Epithelial cell of proximal tubule (primary cell): ENCODE measurements at regions not wholly inside any gene's neighbourhood (a gene's known extent, or its start where the extent isn't known, plus 50 kb on each side); places are given as distances from the start of the nearest gene placed in this dataset.

Experiments
- DNase-seq: peaks from one replicate; pipeline ENCODE4 v3.0.0-alpha.2; 2011; ENCODE audit warnings: low read depth
- H3K4me3 ChIP-seq: 2 replicates; pipeline ENCODE4 v1.5.1; 2011; ENCODE audit warnings: low read depth, mild to moderate bottlenecking, low read length
- TF ChIP-seq, protein P1 (sequence below): conservative IDR thresholded peaks from 2 replicates; pipeline ENCODE4 v1.5.1; 2012; ENCODE audit warnings: low read depth, mild to moderate bottlenecking, low read length

DNA sequence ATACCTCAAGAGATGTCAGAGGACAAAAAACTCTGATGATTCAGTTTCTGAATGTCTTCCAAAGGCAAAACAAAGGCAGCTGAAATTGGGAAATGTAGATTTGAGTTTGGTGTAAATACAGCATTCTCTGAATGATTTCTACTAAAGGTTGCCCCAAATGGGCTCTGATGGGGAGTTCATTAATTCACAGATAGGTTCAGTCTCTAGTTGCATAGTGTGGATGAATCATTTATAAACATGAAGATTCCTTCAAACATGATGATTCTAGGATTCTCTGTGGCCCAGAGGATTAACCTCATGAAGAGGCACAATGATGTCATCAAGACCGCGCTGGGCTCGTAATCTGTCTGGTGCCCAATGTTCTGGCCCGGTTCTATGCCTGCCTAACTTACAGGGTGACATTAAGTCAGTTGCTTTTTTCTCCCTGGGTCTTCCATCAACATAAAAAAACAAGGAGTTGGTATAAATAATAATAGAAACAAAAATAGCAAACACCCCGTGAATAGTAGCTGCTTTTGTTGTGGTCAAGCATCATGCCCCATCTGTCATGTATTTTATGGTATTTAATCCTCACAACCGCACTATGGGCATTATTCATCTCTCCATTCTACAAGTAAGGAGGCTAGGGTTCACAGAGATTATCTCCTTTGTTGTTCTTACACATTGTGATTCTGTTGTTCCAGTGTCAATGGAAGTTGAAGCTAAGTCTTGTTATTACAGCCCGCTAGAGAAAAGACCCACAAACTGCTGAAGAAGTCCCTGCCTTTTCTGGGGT lies 509.6 kb upstream of the USP24 start:
- H3K4me3 ChIP-seq, result no peak overlapping the region
- TF ChIP-seq, protein P1, sequence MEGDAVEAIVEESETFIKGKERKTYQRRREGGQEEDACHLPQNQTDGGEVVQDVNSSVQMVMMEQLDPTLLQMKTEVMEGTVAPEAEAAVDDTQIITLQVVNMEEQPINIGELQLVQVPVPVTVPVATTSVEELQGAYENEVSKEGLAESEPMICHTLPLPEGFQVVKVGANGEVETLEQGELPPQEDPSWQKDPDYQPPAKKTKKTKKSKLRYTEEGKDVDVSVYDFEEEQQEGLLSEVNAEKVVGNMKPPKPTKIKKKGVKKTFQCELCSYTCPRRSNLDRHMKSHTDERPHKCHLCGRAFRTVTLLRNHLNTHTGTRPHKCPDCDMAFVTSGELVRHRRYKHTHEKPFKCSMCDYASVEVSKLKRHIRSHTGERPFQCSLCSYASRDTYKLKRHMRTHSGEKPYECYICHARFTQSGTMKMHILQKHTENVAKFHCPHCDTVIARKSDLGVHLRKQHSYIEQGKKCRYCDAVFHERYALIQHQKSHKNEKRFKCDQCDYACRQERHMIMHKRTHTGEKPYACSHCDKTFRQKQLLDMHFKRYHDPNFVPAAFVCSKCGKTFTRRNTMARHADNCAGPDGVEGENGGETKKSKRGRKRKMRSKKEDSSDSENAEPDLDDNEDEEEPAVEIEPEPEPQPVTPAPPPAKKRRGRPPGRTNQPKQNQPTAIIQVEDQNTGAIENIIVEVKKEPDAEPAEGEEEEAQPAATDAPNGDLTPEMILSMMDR, result no peak
- DNase-seq, result no peak

DNA sequence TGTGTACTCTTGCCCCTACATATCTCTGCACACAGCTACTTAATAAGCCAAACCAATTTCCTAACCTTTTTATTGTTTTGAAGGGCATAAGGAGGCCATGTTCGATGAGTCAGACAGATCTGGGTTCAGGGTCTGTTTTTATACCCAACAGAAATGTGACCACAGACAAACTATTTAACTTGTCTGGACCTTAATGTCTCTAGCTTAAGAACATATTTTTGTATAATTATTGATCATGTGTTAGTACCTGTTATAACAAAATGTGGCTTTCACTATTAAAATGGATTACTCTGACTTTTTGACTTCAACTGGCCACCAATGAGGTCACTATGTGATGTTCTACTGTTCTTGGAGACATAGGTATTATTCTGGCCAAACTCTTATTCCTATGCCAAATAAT lies 507.8 kb upstream of the USP24 start:
- H3K4me3 ChIP-seq, result no peak overlapping the region
- TF ChIP-seq, protein P1, result no peak
- DNase-seq, result no peak

DNA sequence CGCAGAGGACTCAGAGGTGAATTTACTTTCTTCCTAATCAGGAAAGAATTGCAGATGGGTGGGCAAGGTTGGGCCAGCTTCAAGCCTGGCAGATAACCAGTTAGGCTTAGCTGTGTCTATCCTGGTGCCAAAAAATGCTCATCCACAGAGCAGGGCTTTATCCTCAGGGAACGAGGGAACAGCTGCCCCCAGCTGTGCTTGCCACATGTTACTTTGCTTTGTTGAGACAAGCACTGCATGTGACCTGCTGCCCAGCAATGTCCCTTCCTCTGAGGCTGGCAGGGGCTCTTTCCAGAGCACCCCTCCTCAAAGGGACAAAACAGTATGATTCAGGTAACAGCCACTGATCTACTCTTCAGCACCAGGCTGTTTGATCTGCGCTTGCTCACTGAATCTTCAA lies 505.1 kb upstream of the USP24 start:
- no peak overlapping the region for H3K4me3 ChIP-seq
- TF ChIP-seq, protein P1, result no peak
- no peak for DNase-seq

DNA sequence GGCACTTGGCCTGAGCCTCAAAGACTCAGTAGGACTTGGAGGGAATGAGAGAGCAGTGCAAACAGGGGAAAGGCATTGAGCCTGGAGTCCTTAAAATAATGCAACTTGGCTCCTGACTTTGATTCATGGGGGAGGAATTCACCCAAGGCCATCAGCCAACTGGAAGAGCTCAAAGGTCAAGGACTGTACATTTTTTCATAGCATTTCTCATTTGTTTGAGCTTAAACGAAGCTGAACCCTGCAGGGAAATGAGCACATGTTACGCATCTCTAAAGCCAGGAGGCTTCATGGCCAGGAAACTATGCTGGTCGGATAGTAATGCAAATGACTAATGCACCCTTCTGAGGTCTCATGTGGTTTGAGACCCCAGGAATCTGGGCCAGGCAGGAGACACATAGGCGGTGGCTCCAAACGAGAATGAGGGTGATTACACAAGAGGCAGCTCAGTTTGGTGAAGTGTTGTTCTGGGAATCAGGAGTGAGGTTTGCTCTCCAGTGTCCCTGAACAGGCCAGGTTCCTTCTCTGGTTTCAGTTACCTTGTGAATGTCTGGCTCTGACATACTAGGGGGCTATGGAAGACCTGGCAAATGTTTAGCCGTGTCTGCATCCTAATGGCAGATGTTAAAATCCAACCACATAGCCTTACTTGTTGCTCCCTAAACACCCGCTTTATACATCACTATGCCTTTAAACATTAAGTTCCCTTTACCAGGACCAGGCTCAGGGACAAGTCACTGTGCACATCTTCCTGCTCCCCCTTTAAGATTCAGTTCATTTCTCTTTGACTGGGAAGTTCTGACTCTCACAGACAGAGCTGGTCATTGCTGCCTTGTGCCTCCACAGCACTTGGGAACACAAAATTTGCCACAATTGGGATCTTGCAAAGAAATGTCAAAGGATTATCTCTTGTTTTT lies 503.9 kb upstream of the USP24 start:
- no peak overlapping the region for H3K4me3 ChIP-seq
- peak; percentile 67 for DNase-seq
- TF ChIP-seq, protein P1, result no peak

DNA sequence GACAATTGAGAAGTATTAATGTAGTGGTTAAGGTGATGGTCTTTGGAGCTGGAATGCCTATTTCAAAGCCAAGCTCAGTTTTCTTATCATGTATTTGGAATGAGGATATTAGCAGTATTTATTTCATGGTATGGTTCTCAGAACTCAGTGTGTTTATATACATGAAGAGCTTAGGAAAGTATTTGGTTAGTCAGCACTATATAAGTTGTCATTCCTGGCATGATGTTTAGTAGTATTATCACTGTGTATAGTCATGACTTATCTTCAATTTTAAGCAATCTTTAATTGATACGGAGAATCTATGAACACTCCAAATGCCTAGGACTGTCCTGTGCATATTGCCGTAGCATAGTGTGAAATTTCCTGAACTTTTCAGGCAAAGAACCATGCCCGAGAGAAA lies 501.9 kb upstream of the USP24 start:
- no peak overlapping the region for H3K4me3 ChIP-seq
- DNase-seq, result no peak
- TF ChIP-seq, protein P1, result no peak

DNA sequence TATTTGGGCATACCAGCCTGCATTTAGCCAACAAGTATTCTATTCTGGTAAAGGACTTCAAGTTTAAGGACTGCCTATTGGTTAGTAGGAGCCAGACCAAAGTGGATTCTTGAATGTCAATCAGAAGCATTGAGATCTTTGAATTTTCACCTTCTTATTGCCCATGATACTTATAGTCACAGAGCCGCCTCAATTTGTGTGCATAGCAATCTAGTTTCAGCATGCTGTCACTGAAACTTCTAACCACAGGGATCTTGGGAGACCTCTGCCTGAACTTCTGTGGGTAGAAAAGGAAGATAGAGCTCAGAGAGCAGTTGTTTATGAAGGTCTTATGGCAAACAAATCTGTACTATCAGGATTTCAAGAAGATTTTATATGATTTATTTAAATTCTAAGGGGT lies 501.4 kb upstream of the USP24 start:
- DNase-seq, result no peak
- H3K4me3 ChIP-seq, result no peak overlapping the region
- TF ChIP-seq, protein P1, result no peak
